Left forelimb (tissue), 1 donor: ENCODE measurements at regions not wholly inside any gene's neighbourhood (a gene's known extent, or its start where the extent isn't known, plus 50 kb on each side); places are given as distances from the start of the nearest gene placed in this dataset.

ENCODE experiments used
- DNase-seq: peaks from one replicate; pipeline ENCODE4 v3.0.0-alpha.2; 2018; ENCODE audit warnings: low spot score

- no peak for DNase-seq
Observed at GRCh38 chr3:72567474-72567873, 280.8 kb downstream of the SHQ1 start.

GRCh38 chr3:72565593-72565992 is 282.7 kb downstream of the SHQ1 start:
- no peak for DNase-seq

GRCh38 chr3:72563690-72564370 is 284.4 kb downstream of the SHQ1 start:
- no peak for DNase-seq

GRCh38 chr3:72560846-72561675 is 287.2 kb downstream of the SHQ1 start:
- DNase-seq: no peak

GRCh38 chr3:72559385-72559784 is 288.9 kb downstream of the SHQ1 start:
- no peak for DNase-seq

- DNase-seq: no peak
Observed at GRCh38 chr3:72558001-72558400, 290.2 kb downstream of the SHQ1 start.

- DNase-seq: no peak
Observed at GRCh38 chr3:72555714-72556113, 292.5 kb downstream of the SHQ1 start.

- no peak for DNase-seq
Observed at GRCh38 chr3:72554689-72555088, 293.6 kb downstream of the SHQ1 start.

GRCh38 chr3:72553298-72553697 is 294.9 kb downstream of the SHQ1 start:
- DNase-seq: no peak

GRCh38 chr3:72550582-72551262 is 297.5 kb downstream of the SHQ1 start:
- DNase-seq: no peak

- DNase-seq: no peak
Observed at GRCh38 chr3:72549761-72550581, 298.3 kb downstream of the SHQ1 start.

GRCh38 chr3:72548981-72549380 is 299.3 kb downstream of the SHQ1 start:
- DNase-seq: no peak

GRCh38 chr3:72548461-72548860 is 299.8 kb downstream of the SHQ1 start:
- no peak for DNase-seq

- DNase-seq: no peak
Observed at GRCh38 chr3:72547183-72547582, 301.1 kb downstream of the SHQ1 start.

- DNase-seq: no peak
Observed at GRCh38 chr3:72544239-72544638, 304.0 kb downstream of the SHQ1 start.

- no peak for DNase-seq
Observed at GRCh38 chr3:72543246-72543645, 305.0 kb downstream of the SHQ1 start.

GRCh38 chr3:72542781-72543180 is 305.5 kb downstream of the SHQ1 start:
- no peak for DNase-seq

GRCh38 chr3:72539856-72540255 is 308.4 kb downstream of the SHQ1 start:
- DNase-seq: no peak

- DNase-seq: no peak
Observed at GRCh38 chr3:72538070-72538745, 310.0 kb downstream of the SHQ1 start.

GRCh38 chr3:72537448-72537847 is 310.8 kb downstream of the SHQ1 start:
- DNase-seq: no peak

GRCh38 chr3:72536878-72537267 is 311.4 kb downstream of the SHQ1 start:
- DNase-seq: no peak
